Left hindlimb (tissue), 1 donor: ENCODE measurements at regions not wholly inside any gene's neighbourhood (a gene's known extent, or its start where the extent isn't known, plus 50 kb on each side); places are given as distances from the start of the nearest gene placed in this dataset.
"Not testable (repeated sequence)": the region's sequence is repeated elsewhere in the genome, so short reads cannot be mapped to it uniquely, and the experiment has no call there.

Source experiments
- DNase-seq: peaks from one replicate; pipeline ENCODE4 v3.0.0-alpha.2; 2018

- DNase-seq = not testable (repeated sequence)
Observed at GRCh38 chr2:89537862-89538261, 846.4 kb downstream of the RPIA start.

DNA sequence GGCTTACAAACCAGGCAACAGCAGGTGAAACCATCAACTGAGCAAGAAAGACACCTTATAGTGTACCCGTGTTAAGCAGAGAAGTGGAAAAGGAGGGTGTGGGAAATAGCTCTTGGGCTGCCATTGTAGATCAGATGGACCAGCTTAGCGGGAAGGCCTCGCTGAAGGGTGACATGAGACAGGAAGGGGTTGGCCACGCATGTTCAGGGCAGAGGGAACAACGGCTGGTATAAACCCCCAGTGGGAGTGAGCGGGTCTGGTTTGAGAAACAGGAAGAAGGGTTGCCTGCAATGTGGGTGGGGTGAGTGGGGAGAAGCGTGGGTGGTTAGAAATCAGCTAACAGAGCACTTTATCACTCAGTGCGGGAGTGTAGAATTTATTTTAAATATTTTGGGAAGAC lies 852.6 kb downstream of the RPIA start:
- DNase-seq = not testable (repeated sequence)

GRCh38 chr2:89579154-89579553 lies 887.7 kb downstream of the RPIA start:
- DNase-seq = not testable (repeated sequence)

GRCh38 chr2:89582816-89583215 lies 891.3 kb downstream of the RPIA start:
- peak; percentile 49 for DNase-seq

- peak; percentile 45 for DNase-seq
Observed at GRCh38 chr2:89584046-89584445, 892.6 kb downstream of the RPIA start.

DNA sequence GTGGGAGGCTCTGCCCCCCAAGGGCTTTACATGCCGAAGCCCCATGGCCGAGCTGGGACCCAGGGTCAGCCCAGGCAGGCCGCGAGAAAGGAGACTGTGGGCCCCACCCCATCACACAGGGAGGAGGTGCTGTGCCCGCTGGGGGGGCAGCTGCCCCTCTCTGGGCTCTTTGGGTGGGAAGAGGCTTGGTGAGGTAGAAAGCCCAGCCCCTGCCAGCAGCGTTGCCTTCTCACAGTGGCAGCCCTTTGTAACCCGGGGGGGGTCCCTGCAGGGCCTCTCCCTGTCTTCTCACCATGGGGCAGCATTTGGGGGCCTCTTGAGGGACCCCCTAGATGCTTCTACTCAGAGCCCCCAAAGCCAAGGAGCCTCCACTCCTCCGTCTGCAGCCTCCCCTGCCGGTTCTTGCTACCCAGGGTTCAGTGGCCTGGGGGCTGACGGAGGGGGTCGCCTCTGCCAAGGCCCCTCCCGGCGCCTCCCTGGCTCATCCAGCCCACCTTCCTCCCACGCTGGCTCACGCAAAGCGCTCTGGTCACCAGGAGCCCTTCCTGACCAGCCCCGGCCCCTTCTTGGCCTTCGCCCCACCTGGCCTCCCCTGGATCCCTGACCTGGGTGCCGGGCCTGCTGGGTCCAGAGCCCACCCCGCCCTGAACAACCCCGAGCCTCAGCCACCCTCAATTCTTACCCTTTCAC lies 893.5 kb downstream of the RPIA start:
- peak; percentile 17 for DNase-seq

DNA sequence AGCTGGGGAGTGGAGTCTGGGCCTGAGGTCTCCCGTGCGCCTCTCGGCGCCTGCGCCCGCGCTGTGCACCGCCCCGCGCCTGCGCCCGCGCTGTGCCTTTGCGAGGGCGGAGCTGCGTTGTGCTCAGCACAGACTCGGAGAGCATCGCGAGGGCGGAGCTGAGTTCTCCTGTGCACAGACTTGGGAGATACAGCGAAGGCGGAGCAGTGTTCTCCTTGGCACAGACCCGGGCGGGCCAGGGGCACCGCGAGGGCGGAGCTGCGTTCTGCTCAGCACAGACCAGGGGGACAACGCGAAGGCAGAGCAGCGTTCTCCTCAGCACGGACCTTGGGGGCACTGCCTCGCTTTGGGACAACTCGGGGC lies 894.1 kb downstream of the RPIA start:
- peak; percentile 77 for DNase-seq

- DNase-seq = not testable (repeated sequence)
Observed at GRCh38 chr2:89599843-89600242, 908.4 kb downstream of the RPIA start.

DNA sequence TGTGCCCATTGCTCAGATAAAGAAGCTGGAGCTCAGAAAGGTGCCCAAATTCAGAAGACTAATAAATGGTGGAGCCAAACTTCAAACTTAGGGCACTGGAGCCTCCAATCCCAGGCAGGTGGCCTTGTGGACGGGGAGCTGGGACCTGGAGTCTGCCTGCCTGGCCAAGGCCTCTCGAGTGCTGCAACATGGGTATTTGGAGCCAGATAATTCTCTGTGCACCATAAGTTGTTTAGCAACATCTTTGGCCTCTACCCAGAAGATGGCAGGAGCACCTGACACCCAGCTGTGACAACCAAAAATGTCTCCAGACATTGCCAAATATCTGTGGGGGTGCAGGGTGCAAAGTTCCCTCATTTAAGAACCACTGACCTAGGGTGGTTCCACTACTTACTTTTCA lies 915.0 kb downstream of the RPIA start:
- DNase-seq = not testable (repeated sequence)

DNA sequence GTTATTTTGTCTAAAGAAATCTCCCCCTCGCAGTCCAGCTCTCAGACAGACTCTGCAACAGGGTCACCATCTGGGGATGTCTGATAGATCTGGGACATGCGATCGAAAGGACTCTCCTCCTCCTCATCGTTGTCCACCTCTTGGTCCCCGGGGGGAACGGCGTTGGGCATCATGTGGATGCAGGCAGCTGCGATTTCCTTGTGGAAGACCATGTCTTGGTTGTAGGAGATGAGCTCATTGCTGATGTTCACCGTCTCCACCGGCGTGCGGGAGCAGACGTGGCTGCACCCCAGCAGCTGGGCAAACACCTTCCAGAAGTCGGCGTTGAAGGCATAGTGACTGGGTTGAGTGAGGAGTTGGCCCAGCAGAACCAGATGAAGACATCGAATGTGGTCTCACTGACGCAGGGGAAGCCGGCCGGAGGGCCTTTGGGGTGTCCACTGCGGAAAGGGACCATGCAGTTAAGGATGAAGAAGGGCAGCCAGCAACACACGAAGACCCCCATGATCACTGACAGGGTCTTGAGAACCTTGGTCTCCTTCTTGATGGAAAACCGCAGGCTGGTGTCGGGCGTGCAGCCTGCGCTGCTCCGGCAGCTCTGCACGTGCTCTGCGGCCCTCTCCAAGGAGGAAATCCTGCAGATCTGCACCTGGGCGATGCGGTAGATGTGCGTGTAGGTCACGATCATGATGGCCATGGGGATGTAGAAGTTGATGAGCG lies 918.9 kb downstream of the RPIA start:
- not testable (repeated sequence) for DNase-seq

GRCh38 chr2:89610927-89611515 lies 919.5 kb downstream of the RPIA start:
- DNase-seq = not testable (repeated sequence)

- not testable (repeated sequence) for DNase-seq
Observed at GRCh38 chr2:89611710-89612109, 920.2 kb downstream of the RPIA start.

- not testable (repeated sequence) for DNase-seq
Observed at GRCh38 chr2:89649268-89649667, 957.8 kb downstream of the RPIA start.

GRCh38 chr2:89679254-89679653 lies 987.8 kb downstream of the RPIA start:
- DNase-seq = not testable (repeated sequence)
